Neural cell (in vitro differentiated cells): ENCODE measurements at regions not wholly inside any gene's neighbourhood (a gene's known extent, or its start where the extent isn't known, plus 50 kb on each side); places are given as distances from the start of the nearest gene placed in this dataset.

ENCODE experiments used
- H2AFZ ChIP-seq: fragments of 200-600, 300-800 bp; sonication (generic), shearing (Covaris generic); 2 replicates; pipeline ENCODE4 v1.6.0; 2014; ENCODE audit warnings: low read depth, mild to moderate bottlenecking, antibody characterized with exemption, low read length, moderate library complexity
- H3F3A ChIP-seq: fragments of 200-600 bp; shearing (Covaris generic); 2 replicates; pipeline ENCODE4 v1.6.1; 2016; ENCODE audit warnings: mild to moderate bottlenecking, moderate library complexity, mixed read lengths, antibody characterized with exemption, low read length; ENCODE audit not compliant: insufficient read depth, poor library complexity, severe bottlenecking
- H3K27ac ChIP-seq: fragments of 200-600, 300-800 bp; sonication (generic), shearing (Covaris generic); 2 replicates; pipeline ENCODE4 v1.5.1; 2014; ENCODE audit warnings: mild to moderate bottlenecking, low read length, moderate library complexity
- H3K27me3 ChIP-seq: fragments of 300-800, 200-600 bp; sonication (generic), shearing (Covaris generic); 2 replicates; pipeline ENCODE4 v1.6.0; 2014; ENCODE audit warnings: mild to moderate bottlenecking, low read depth, low read length, moderate library complexity; ENCODE audit not compliant: insufficient read depth
- H3K36me3 ChIP-seq: fragments of 300-800, 200-600 bp; sonication (generic), shearing (Covaris generic); 2 replicates; pipeline ENCODE4 v1.5.1; 2014; ENCODE audit warnings: mild to moderate bottlenecking, antibody characterized with exemption, low read length, moderate library complexity; ENCODE audit not compliant: insufficient read depth
- H3K4me2 ChIP-seq: fragments of 300-800, 200-600 bp; sonication (generic), shearing (Covaris generic); 2 replicates; pipeline ENCODE4 v1.6.0; 2014; ENCODE audit warnings: mild to moderate bottlenecking, low read length
- H3K4me3 ChIP-seq: fragments of 300-800, 200-600 bp; sonication (generic), shearing (Covaris generic); 2 replicates; pipeline ENCODE4 v1.5.1; 2014; ENCODE audit warnings: mild to moderate bottlenecking, low read length, moderate library complexity
- H3K79me2 ChIP-seq: fragments of 200-600 bp; shearing (Covaris generic); replicated peaks from 2 replicates; pipeline ENCODE4 v1.6.0; 2014; ENCODE audit warnings: mild to moderate bottlenecking, low read length, moderate library complexity; ENCODE audit not compliant: insufficient read depth
- H3K9ac ChIP-seq: fragments of 300-800, 200-600 bp; sonication (generic), shearing (Covaris generic); 2 replicates; pipeline ENCODE4 v1.6.1; 2016; ENCODE audit warnings: mild to moderate bottlenecking, low read length, mixed read lengths
- H3K9me2 ChIP-seq: fragments of 200-600 bp; shearing (Covaris generic); 2 replicates; pipeline ENCODE4 v1.6.1; 2016; ENCODE audit warnings: mild to moderate bottlenecking, low read length, mixed read lengths; ENCODE audit not compliant: insufficient read depth
- H3K9me3 ChIP-seq: fragments of 200-600, 300-800 bp; sonication (generic), shearing (Covaris generic); 2 replicates; pipeline ENCODE4 v1.6.1; 2016; ENCODE audit warnings: mild to moderate bottlenecking, mixed run types, low read length, moderate library complexity, mixed read lengths
- H4K20me1 ChIP-seq: fragments of 200-600 bp; shearing (Covaris generic); 2 replicates; pipeline ENCODE4 v1.6.1; 2016; ENCODE audit warnings: mild to moderate bottlenecking, mixed run types; ENCODE audit not compliant: insufficient read depth
- CTCF ChIP-seq: fragments of 450-650 bp; IDR thresholded peaks from 2 replicates; pipeline ENCODE4 v1.5.1; 2014; ENCODE audit warnings: antibody characterized with exemption, mild to moderate bottlenecking, moderate library complexity; ENCODE audit not compliant: poor library complexity, severe bottlenecking
- EP300 ChIP-seq: fragments of 450-650 bp; conservative IDR thresholded peaks from 2 replicates; pipeline ENCODE4 v1.6.1; 2014; ENCODE audit warnings: antibody characterized with exemption, mild to moderate bottlenecking, moderate library complexity; ENCODE audit not compliant: poor library complexity, severe bottlenecking
- EZH2 ChIP-seq: fragments of 200-600, 300-800 bp; shearing (Covaris generic), sonication (generic); IDR thresholded peaks from 2 replicates; pipeline ENCODE4 v1.6.1; 2014; ENCODE audit warnings: antibody characterized with exemption, low read length, borderline replicate concordance, mild to moderate bottlenecking; ENCODE audit not compliant: insufficient read depth, poor library complexity, severe bottlenecking
- MXI1 ChIP-seq: fragments of 450-650 bp; conservative IDR thresholded peaks from 2 replicates; pipeline ENCODE4 v1.6.1; 2014; ENCODE audit warnings: antibody characterized with exemption, mild to moderate bottlenecking; ENCODE audit not compliant: poor library complexity, severe bottlenecking
- POLR2AphosphoS5 ChIP-seq: IDR thresholded peaks from 2 replicates; pipeline ENCODE4 v1.6.1; 2012
- RAD21 ChIP-seq: fragments of 450-650 bp; conservative IDR thresholded peaks from 2 replicates; pipeline ENCODE4 v1.6.1; 2014; ENCODE audit warnings: antibody characterized with exemption, mild to moderate bottlenecking, moderate library complexity
- REST ChIP-seq: IDR thresholded peaks from 2 replicates; pipeline ENCODE4 v1.6.1; 2012; ENCODE audit warnings: borderline replicate concordance
- SMC3 ChIP-seq: fragments of 450-650 bp; conservative IDR thresholded peaks from 2 replicates; pipeline ENCODE4 v1.6.1; 2014; ENCODE audit warnings: antibody characterized with exemption, mild to moderate bottlenecking, moderate library complexity; ENCODE audit not compliant: poor library complexity
- TAF1 ChIP-seq: IDR thresholded peaks from 2 replicates; pipeline ENCODE4 v1.6.1; 2012; ENCODE audit warnings: low read depth

- Histone ChIP-seq H3F3A (no peaks in the 10 kb centered on the region), H4K20me1 (no peaks in the 10 kb centered on the region), H2AFZ (no peak overlapping the region), H3K36me3 (no peaks in the 10 kb centered on the region), H3K4me3 (no peak overlapping the region), H3K27me3 (no peaks in the 10 kb centered on the region), H3K9me2 (no peaks in the 10 kb centered on the region), H3K4me2 (no peak overlapping the region), H3K79me2 (no peaks in the 10 kb centered on the region), H3K27ac (no peak overlapping the region), H3K9ac (no peak overlapping the region), H3K9me3 (no peaks in the 10 kb centered on the region)
- TF ChIP-seq EZH2 (no peak), POLR2AphosphoS5 (no peak), EP300 (no peak), REST (no peak), SMC3 (no peak), CTCF (no peak), MXI1 (no peak), RAD21 (no peak), TAF1 (no peak)
Measured at GRCh38 chr21:28729887-28730286, 262.8 kb downstream of the LTN1 start.

- no peak overlapping the region for H2AFZ ChIP-seq
- H3K9me2 ChIP-seq, result no peaks in the 10 kb centered on the region
- H3K4me2 ChIP-seq, result no peak overlapping the region
- no peak overlapping the region for H3K4me3 ChIP-seq
- TF ChIP-seq CTCF (no peak), EP300 (no peak), EZH2 (no peak), MXI1 (no peak), RAD21 (no peak), SMC3 (no peak), REST (no peak), TAF1 (no peak), POLR2AphosphoS5 (no peak)
- H3K27me3 ChIP-seq, result no peaks in the 10 kb centered on the region
- no peaks in the 10 kb centered on the region for H3K36me3 ChIP-seq
- H3K79me2 ChIP-seq, result no peaks in the 10 kb centered on the region
- no peaks in the 10 kb centered on the region for H3F3A ChIP-seq
- no peaks in the 10 kb centered on the region for H3K9me3 ChIP-seq
- no peaks in the 10 kb centered on the region for H4K20me1 ChIP-seq
- no peak overlapping the region for H3K27ac ChIP-seq
- H3K9ac ChIP-seq, result no peak overlapping the region
Measured at GRCh38 chr21:28727809-28728208, 264.9 kb downstream of the LTN1 start.
